Glomerular visceral epithelial cell (primary cell): ENCODE measurements at regions not wholly inside any gene's neighbourhood (a gene's known extent, or its start where the extent isn't known, plus 50 kb on each side); places are given as distances from the start of the nearest gene placed in this dataset.

ENCODE experiments used
- DNase-seq: peaks from one replicate; pipeline ENCODE4 v3.0.0-alpha.2; 2016; ENCODE audit errors: extremely low spot score

DNA sequence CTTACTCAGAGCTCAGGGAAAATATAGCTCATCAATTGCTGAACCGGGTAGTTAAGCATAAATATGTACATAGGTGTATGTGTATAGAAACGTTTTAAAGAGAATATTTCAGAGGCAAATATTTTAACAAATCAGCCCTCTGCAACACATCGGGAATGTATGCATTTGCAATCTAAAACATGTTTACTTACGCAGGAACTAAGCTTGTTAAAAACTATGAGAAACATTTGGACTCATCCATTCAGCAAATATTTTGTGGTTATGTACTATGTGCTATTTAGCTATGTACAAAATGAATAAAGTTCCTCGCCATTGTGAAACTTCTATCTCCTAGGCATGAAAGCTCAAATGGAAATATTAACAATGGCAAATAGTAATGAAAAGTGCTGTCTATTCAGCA lies 469.9 kb downstream of the ARHGEF28 start:
- DNase-seq: no peak

DNA sequence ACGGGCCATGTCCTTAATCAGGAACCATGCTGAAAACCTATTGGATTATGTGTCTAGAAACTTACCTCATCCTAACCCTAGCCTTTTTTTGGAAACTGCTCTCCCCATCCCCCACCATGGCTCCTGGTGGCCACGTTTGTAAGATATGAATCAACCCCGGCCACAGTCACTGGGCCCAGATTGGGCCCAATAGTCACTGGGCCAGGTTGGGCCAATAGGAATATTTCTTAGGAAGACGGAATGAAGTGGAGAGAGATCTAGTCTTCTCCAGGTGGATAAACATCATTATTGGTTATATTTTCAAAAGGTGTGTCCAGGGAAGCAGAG lies 468.7 kb downstream of the ARHGEF28 start:
- DNase-seq: no peak

DNA sequence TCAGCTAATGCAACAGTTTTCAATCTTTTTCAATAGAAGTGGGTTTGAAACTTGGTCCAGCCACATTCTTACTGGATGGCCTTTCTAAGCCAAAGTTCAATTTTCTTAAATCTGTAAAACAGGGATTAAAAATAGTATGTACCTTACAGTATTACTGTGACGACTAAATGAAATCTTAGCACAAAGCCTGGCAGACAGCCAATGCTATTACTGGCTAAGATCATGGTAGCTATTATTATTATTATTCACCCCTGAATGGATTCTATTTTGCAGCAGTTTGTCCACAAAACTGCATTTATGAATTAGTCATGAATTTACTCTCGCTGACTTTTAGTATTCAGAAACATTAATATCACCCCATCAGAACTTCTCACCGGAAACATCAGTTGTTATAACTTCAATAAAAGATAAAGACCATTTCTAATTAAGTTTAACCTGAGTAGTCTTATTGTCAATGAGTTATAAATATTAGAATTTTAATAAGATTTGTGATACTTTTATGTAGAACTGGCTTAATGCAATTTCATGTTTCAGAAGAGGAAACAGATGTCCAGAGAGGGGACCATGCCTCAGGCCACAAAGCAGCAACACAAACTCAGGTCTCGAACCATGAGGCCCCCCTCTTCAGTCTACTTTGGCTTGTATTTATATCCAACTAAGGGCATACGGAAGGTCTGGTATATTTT lies 468.2 kb downstream of the ARHGEF28 start:
- no peak for DNase-seq

DNA sequence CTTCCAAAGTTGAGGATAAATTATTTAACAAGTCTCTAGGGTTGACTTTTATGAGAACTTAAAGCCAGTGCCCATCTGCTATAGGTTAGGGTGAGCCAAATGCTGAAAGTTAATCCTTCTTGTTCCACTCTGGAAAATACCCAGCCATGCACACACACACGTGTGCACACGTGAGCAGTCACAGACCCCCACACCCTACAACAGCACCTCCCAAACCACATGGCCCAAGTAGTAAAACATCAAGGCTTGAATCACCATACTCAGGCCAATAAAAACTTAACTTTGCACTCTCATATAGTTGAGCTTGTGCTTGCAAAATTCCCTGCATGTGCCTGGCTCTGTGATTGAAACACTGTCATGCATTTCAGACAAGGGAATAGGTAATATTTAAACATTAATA lies 467.6 kb downstream of the ARHGEF28 start:
- DNase-seq: no peak

DNA sequence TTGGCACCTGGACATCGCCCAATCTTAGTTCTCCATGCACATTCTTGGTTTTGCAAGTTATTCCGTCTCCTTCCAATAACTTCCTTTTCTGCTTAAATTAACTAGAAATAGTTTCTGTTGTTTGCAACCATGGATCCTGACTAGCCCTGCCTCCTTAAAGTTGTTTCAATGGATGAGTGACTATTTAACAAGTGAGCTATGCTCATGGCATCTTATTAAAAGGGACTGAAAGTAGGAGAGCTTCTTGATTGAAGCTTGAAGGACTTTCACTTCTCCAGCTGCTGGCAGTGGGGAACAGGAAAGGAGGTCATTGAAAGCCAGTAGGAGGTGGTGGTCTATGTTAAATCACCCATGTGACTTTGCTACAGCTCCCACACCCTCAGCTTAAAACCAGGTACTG lies 466.8 kb downstream of the ARHGEF28 start:
- DNase-seq: no peak

DNA sequence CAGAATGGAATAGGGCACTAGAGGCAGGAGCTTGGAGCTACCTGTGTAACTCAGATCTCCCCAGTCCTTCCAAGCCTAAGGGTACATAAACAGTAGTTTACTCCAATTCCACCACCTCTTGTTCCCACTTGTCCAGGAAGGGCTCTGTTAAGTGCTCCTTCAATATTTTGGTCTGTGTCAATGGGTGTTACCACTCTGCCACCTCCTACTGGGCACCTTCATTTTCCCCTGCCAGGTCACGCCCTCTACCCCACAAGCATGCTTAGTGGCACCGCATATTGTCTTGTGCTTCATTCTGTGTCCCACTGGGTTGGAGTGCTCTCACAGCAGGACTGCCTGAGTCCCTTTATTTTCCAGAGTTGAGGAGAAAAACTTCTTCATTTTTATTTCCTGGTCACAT lies 459.8 kb downstream of the ARHGEF28 start:
- DNase-seq: no peak

DNA sequence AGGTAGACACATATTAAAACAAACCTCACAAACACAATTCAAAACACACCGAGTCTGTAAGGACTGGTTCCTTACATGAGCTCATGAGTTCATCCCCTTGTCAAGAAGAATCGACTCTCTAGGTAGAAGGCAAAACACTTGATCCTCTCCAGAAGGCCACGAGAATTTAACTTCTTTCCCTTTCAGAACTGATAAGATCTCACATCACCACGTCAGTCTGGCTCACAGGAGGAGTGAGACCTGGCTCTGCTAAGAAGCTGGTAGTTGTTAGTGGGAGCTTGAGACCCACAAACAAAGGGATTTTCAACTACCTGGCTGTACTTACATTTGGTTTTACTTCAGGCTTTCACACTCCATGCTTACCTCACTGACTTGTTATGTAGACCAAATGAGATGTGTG lies 459.2 kb downstream of the ARHGEF28 start:
- no peak for DNase-seq

DNA sequence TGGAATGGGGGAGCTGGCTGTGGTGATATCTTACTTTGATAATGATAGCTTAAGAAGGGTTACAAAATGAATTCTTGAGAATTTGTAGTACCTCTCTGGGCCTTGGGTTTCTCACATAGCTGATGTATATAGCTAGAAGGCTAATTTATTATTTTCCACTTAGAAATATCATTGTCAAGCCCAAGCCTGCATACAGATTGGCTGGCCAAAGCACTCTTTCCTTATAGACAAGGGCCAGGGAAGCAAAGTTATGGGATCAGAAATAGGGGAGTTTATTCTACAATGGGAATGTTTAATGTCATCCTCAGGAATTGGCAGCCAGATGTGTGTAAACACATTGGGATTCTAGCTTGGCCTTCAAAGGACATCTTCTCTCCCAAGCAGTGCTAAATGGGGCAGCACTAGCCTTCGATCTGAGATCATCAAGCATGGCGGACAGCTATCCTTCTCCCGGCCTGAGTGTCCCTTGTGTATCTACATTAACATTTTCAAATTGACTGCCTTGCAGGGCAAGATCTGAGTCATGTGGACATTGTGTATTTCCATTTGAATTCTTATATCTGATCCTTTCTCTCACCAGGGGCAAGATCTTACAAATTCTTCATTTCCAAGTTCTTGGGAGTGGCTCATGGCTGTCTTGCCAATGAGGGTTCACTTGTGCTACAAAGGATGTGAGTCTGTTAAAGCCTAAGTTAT lies 457.2 kb downstream of the ARHGEF28 start:
- no peak for DNase-seq

DNA sequence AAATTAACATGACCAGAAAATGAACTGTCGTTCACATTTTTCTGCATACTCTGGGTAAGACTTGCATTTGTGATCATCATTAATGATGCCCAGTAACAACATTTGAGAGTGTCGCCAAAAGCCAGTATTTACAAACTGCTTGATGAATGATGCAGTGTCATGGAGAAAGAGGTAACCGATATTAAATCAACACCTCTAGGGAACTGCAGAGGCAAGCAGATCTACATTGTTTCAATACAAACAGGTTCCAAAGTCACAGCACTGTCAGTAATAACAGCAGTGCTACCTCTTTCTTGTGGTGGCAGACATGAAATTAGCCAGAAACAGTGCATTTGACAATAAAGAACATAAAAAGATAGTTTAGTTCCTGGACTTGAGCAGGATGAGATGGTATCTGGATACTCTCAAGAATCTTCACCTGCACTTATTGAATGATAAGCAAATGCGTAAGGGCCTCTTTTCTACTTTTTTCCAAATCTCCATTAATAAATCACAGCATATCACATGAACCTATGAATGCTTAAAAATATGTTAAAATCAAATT lies 456.6 kb downstream of the ARHGEF28 start:
- DNase-seq: no peak

DNA sequence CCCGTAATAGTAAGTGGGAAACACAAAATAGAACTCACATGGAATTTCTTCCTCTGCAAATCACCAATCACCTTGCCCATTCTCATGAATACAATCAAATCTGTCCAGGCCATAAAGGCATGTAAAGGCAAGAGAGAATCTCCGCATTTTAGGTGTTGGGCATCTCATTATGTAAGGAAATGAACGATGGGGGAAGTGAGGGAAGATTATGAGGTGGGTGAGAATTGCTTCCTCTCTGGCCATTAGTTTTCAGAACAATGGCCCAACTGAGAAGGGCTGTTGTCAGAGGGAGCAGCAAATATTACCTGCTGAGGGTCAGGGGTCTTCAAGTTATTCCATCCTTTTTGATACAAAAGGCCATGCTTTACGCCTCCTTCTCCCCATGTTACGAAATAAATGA lies 455.1 kb downstream of the ARHGEF28 start:
- DNase-seq: no peak

DNA sequence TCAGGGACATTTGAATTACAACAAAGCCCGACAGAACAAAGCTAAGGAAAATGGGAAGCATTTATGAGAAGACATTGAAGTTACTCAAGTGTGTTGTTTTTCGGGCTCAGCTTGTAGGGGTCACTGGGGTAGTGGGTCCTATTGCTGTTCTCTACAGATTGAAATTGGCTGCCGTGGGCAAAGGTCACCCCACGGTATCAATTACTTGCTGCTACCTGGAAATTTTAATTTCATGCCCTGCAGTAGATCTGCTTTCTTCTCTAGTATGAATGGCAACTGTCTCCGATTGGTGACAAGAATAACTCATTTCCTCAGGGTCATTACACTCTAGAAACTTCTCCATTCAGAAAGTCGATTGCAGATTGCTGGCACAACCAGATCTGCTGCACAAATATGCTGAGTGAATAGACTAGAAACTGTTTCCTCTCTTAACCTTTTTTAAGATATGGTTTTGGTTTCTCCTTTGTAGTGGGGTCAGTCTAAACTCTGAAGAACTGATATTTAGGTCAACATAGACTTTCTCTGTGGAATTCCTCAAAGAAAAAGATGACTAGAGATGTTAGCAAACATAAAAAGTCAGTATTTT lies 454.1 kb downstream of the ARHGEF28 start:
- DNase-seq: no peak

DNA sequence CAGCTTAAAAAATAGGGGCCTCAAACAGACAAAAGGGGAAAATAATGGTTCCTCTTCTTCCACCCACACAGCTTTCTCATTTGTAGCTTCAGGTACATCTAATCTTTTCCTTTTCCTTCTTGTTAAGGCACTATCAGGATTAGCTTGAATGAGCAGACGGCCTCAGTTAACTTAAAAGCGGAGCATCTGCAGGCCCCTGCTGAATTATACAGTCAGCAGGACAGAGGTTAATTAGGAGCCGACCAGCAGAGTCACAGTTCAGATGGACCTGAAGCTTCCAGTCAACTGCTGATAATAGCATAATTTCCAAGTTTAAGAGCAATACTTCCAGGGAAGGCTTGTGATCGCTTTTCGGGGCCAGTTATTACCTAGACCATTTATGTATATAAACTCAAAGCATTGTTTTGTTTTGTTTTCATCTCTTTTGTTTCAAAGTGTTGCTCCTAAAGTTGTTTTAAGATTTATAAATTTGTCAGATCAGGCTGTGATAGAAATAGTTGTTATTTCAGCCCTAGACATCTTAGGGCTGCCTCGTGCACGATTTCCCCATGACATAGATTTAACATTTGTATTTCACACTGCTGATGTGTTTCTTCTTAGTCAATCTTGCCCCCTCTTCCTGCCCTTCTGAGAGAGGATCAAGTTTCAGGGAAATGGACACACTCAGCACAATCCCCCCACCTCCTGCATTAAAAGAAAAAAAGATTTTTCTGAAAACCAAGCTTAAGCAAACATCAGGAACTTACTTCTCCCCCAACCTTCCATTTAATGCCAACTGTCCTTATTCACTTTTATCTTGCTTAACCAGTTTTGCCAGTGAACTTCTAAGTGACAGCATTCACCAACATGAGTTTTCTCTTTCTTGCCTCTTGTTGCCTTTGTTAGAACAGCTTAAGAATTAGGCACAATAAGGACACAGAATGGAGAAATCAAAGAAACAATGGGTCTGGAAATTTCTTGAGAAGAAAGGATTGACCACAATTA lies 449.8 kb downstream of the ARHGEF28 start:
- DNase-seq: no peak

DNA sequence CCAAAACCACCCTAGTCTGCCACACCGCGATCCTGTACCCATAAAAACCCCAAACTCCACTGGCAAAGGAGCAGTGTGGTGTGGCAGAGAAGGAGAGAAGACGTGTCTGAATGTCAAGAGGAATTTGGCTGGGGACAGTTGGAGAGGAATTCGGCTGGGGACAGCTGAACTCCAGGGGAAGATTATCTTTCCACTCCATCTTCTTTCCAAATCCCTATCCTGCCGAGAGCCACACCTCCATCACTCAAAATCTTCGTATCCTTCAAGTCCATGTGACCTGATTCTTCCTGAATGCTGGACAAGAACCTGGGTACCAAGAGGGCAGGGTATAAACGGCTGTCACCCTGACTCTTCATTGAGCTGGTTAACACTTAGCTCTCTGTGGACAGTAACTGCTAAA lies 448.1 kb downstream of the ARHGEF28 start:
- DNase-seq: no peak

DNA sequence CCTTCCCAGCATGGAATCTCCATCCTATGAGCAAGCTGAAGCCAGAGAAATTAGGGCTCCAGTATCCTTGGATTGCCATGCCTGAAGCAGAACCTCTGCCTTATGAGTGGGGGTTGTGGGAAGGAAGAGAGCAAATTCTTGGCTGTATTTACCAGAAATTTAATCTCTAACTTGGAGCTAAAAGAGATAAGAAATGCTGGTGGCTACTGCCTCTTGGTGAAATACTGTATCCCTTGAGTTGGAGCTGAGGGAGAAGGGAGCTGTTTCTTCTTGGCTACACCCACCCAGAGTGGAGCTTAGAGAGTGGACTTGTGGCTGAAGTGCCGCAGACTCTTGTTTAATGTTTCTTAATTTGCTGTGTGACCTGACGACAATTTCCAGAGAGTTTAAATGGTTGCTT lies 447.3 kb downstream of the ARHGEF28 start:
- DNase-seq: no peak

DNA sequence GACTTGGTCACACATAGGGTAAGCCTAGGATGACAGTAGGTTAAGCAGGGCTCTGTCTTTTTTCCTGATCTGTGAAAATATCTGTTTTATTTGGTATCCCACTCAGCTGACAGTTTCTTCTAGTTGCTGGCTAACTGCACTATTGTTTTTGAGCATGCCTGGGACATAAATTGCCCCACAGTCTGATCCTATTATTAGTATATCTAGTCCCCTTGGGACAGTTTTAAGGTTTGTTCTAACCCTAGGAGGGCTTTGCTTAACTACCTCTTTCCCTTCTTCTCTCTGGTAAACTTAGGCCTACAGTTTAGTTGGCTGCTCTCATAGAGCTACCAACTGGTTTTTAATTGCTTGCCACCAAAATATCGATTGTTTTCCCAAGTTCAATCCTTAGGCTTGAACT lies 446.6 kb downstream of the ARHGEF28 start:
- DNase-seq: no peak

DNA sequence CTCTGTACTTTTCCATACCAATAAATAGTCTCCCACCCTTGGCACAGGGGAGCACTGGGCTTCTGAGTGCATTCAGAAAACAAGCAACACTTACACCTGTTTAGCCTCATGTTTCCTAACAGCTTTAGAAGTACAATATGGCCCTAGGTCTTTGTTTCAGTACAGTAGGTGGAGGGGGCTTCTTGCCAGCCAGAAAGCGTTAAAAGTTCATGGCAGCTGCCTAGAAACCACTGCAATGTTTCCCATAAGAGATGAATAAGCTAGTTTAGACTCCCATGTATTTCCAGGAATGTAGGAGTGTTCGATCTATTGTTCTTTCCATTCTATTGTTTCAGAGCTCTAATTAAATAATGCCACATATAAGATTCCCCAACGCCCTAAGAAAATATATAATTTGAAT lies 444.8 kb downstream of the ARHGEF28 start:
- no peak for DNase-seq

DNA sequence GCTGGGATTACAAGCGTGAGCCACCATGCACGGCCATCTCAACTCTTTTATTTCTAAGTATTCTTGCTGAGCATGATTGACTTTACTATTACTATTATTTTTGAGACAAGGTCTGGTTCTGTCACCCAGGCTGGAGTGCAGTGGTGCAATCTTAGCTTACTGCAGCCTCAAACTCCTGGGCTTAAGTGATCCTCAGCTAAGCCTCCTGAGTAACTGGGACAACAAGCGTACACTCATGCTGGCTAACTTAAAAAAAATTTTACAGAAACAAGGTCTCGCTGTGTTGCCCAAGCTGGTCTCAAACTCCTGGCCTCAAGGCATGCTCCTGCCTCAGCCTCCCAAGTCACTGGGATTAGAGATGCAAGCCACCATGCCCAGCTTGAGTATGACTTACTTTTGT lies 443.7 kb downstream of the ARHGEF28 start:
- DNase-seq: no peak

DNA sequence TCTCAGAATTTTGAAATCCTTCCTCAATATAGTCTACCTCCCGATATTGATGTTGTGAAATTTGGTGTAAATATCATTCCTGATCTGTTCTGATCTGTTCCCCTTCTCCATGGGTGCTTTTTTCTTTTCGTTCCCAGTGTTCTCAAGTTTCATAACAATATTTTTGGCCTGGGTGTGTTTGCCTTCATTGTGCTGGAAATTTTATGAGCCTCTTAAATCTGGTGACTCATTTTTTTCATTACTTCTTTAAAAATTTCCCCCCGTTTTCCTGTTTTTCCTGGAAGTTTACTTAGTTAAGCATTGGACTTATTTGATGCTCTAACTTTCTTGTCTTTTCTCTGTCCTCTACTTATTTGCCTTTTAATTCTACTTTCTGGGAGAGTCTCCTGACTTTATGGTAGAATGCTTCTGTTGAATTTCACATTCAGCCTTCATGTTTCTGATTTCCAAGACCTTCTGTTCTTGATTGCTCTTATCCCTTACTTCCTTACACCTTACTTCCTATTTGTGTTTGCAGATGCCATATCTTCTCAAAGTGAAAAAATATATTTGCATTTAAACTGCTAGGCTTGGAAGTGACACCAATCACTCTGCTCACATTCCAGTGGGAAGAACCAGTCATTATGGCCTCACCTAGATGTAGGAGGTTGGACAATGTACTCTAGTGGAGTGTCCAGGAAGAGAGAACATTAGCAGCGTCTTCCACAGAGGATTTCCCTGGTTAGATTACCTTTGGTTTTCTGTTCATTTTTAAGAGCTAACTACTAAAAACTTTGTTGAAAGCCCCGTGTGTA lies 441.9 kb downstream of the ARHGEF28 start:
- DNase-seq: no peak

DNA sequence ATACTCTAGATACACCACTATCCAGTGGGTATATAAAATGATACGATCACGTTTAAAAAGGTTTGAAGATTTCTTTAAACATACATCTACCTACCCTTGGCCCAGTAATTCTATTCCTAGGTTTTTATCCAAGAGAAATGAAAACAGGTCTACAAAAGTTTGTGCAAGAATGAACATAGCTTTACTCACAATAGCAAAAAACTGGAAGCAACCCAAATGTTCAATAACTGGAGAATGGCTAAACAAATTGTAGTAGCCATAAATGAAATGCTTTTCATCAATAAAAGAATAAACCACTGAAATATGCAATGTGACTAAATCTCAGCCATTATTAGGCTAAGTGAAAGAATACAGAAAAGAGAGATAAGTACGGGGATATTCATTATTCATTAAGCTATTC lies 438.9 kb downstream of the ARHGEF28 start:
- no peak for DNase-seq

DNA sequence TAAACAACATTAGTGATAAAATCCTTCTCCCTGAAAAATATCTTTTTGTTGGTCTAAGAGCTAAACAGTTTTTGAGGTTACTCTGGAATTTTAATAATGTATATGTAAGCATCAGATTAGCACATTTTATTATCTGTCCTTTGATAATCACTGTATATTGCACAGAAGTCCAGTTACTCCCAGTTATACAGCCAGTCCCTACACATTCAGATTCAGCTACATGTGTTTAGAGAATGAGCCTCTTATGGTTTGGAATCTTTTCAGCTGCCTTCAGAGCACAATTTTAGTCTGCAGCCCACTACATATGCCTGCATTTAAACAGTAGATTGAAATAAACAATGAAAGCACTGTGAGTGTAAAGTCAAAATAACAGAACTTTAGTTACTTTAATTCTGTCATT lies 438.2 kb downstream of the ARHGEF28 start:
- DNase-seq: no peak

DNA sequence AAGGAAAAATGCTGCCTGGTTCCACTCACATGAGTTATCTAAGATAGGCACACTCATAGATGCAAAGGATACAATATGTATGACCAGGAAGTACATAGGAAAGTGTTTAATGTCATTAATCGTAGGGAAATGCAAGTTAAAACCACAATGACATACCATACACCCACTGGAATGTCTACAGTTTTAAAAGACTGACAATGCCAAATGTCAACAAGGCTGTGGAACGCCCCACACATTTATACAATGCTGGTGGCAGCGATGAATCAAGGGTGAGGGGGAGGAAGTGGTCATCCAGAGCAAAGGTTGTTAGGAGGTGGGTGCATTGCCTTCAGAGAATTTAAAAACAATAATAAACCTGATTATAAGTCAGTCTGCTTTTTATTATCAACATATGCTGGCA lies 437.8 kb downstream of the ARHGEF28 start:
- DNase-seq: peak; percentile 86
